Endothelial cell of umbilical vein (primary cell): ENCODE measurements at regions not wholly inside any gene's neighbourhood (a gene's known extent, or its start where the extent isn't known, plus 50 kb on each side); places are given as distances from the start of the nearest gene placed in this dataset.

Experiments
- BruUV-seq: library from RNA; stranded (reverse); fragments of 400-500 nt; replicated peaks from 2 replicates; lab custom pipeline; 2021; lab: Mats Ljungman, UMichigan
- CTCF ChIA-PET: fragments of 300-600, 350-600 bp; sonication (Branson Sonifier 250); formaldehyde crosslinking; loops from one replicate; lab custom pipeline; 2021; ENCODE audit warnings: antibody characterized with exemption, inconsistent platforms; lab: Charles Lee
- POLR2A ChIA-PET: fragments of 300-600, 350-600 bp; sonication (Branson Sonifier 250); formaldehyde crosslinking; loops from one replicate; lab custom pipeline; 2021; ENCODE audit warnings: antibody characterized with exemption, inconsistent platforms; lab: Charles Lee
- DNase-seq: peaks from one replicate; pipeline ENCODE4 v3.0.0-alpha.2; 2011; ENCODE audit warnings: low read depth, low spot score
- FAIRE-seq: peaks from 2 replicates; lab custom pipeline; 2011; peaks lifted over from hg19 to GRCh38; lab: Jason Lieb, UNC
- H2AFZ ChIP-seq: 2 replicates; pipeline ENCODE4 v1.6.0; 2012; ENCODE audit warnings: low read depth, low read length, control low read depth, inconsistent platforms
- H3K27ac ChIP-seq: 2 replicates; pipeline ENCODE4 v1.5.1; 2011; ENCODE audit warnings: low read depth, mild to moderate bottlenecking, control low read depth, low read length, moderate library complexity; ENCODE audit not compliant: insufficient read depth
- H3K27me3 ChIP-seq, 2 experiments: 2 replicates each; pipeline versions ENCODE4 v1.6.0 to v1.6.1; 2011; ENCODE audit warnings: low read length in 2 of 2, mixed read lengths in 1 of 2; ENCODE audit not compliant: control insufficient read depth in 2 of 2, insufficient read depth in 2 of 2
- H3K36me3 ChIP-seq, 2 experiments: 2 replicates in 1 of 2; 3 replicates in 1 of 2; pipeline ENCODE4 v1.5.1; 2011; ENCODE audit warnings: low read length in 2 of 2, mild to moderate bottlenecking in 1 of 2, moderate library complexity in 1 of 2; ENCODE audit not compliant: control insufficient read depth in 2 of 2, insufficient read depth in 2 of 2; ENCODE audit errors: extremely low read depth in 1 of 2
- H3K4me1 ChIP-seq: 3 replicates; pipeline ENCODE4 v1.5.1; 2011; ENCODE audit warnings: mild to moderate bottlenecking, low read length; ENCODE audit not compliant: control insufficient read depth, insufficient read depth; ENCODE audit errors: extremely low read depth
- H3K4me2 ChIP-seq: 2 replicates; pipeline ENCODE4 v1.6.1; 2011; ENCODE audit warnings: low read length, control low read depth, mixed read lengths; ENCODE audit not compliant: insufficient read depth
- H3K4me3 ChIP-seq, 3 experiments: fragments of 200-600 bp in 1 of 3; sonication (generic), shearing (Covaris generic) in 1 of 3; replicated peaks in 1 of 3; 2 replicates each; pipeline ENCODE4 v1.5.1; 2011 to 2016; ENCODE audit warnings: control low read depth in 3 of 3, low read length in 3 of 3, mild to moderate bottlenecking in 2 of 3, inconsistent platforms in 1 of 3, low read depth in 1 of 3, moderate library complexity in 1 of 3; ENCODE audit not compliant: insufficient read depth in 1 of 3
- H3K79me2 ChIP-seq: 2 replicates; pipeline ENCODE4 v1.6.0; 2012; ENCODE audit warnings: low read length, inconsistent platforms; ENCODE audit not compliant: control insufficient read depth, insufficient read depth
- H3K9ac ChIP-seq: replicated peaks from 2 replicates; pipeline ENCODE3; 2011; ENCODE audit warnings: low read length, control low read depth; ENCODE audit not compliant: insufficient read depth; ENCODE audit errors: extremely low read depth
- H3K9me1 ChIP-seq: replicated peaks from 3 replicates; pipeline ENCODE4 v1.6.0; 2011; ENCODE audit warnings: mild to moderate bottlenecking, low read length; ENCODE audit not compliant: control insufficient read depth, insufficient read depth; ENCODE audit errors: extremely low read depth
- H3K9me3 ChIP-seq: replicated peaks from 2 replicates; pipeline ENCODE4 v1.5.1; 2012; ENCODE audit warnings: low read length, inconsistent platforms; ENCODE audit not compliant: control insufficient read depth, insufficient read depth
- H4K20me1 ChIP-seq: replicated peaks from 2 replicates; pipeline ENCODE3; 2011; ENCODE audit warnings: mild to moderate bottlenecking, low read length; ENCODE audit not compliant: control insufficient read depth, insufficient read depth; ENCODE audit errors: extremely low read depth
- GATA2 ChIP-seq: IDR thresholded peaks from 2 replicates; pipeline ENCODE4 v1.7.0; 2011; ENCODE audit warnings: low read depth, mild to moderate bottlenecking, moderate library complexity, mixed read lengths, low read length; ENCODE audit not compliant: insufficient read length, insufficient read depth
- JUN ChIP-seq: IDR thresholded peaks from 2 replicates; pipeline ENCODE4 v1.6.1; 2011; ENCODE audit warnings: borderline replicate concordance, low read depth; ENCODE audit not compliant: insufficient read length, insufficient read depth
- MYC ChIP-seq: IDR thresholded peaks from one replicate; pipeline ENCODE4 v1.6.1; 2011; ENCODE audit warnings: mild to moderate bottlenecking, low read depth, low read length
- POLR2A ChIP-seq: IDR thresholded peaks from 2 replicates; pipeline ENCODE4 v1.6.1; 2012; ENCODE audit warnings: low read depth, mild to moderate bottlenecking, control low read depth, low read length
- POLR2AphosphoS5 ChIP-seq: IDR thresholded peaks from 2 replicates; pipeline ENCODE4 v1.6.1; 2012; ENCODE audit warnings: low read depth, mild to moderate bottlenecking, control low read depth, low read length, moderate library complexity; ENCODE audit not compliant: insufficient read depth
- dilution Hi-C: fragments of 300-500 bp; cut with MboI; formaldehyde crosslinking; loops from one replicate; pipeline ENCODE4 v1.15.0; 2019; ENCODE audit warnings: low sequenced_read_pairs; ENCODE audit not compliant: extremely low pct_ligation_motif_present
- intact Hi-C: fragments of 100-400 bp; cut with micrococcal nuclease; formaldehyde crosslinking; loops from one replicate; pipeline ENCODE4 v1.10.0; 2022

- BruUV-seq, result no TSS peak
- TF ChIP-seq POLR2AphosphoS5 (no peak), GATA2 (no peak), MYC (no peak), POLR2A (no peak)
- Histone ChIP-seq H3K9me3 (peaks cover 13% of the 10 kb centered on the region), H3K4me3 (no peak overlapping the region), H3K27ac (no peak overlapping the region), H2AFZ (no peak overlapping the region), H3K79me2 (no peaks in the 10 kb centered on the region), H3K9me1 (no peaks in the 10 kb centered on the region), H3K9ac (no peak overlapping the region), H3K4me2 (no peak overlapping the region), H3K4me1 (no peaks in the 10 kb centered on the region), H3K36me3 (no peaks in the 10 kb centered on the region), H3K27me3 (no peaks in the 10 kb centered on the region), H4K20me1 (no peaks in the 10 kb centered on the region)
- no peak for DNase-seq
- dilution Hi-C loops, result no loop called here
- no peak for FAIRE-seq
- CTCF ChIA-PET, result no interaction called here
- intact Hi-C loops, result no loop called here
- POLR2A ChIA-PET, result no interaction called here
Measured at GRCh38 chr22:48941033-48941902, 886.4 kb downstream of the BRD1 start.

GRCh38 chr22:48940266-48941032, 887.2 kb downstream of the BRD1 start:
- no peaks in the 10 kb centered on the region for H3K9me1 ChIP-seq
- TF ChIP-seq JUN, result no peak
- H3K36me3 ChIP-seq, result no peaks in the 10 kb centered on the region
- dilution Hi-C loops, result no loop called here
- no peak overlapping the region for H3K27ac ChIP-seq
- H2AFZ ChIP-seq, result no peak overlapping the region
- no peak overlapping the region for H3K4me3 ChIP-seq
- no peaks in the 10 kb centered on the region for H3K79me2 ChIP-seq
- no peaks in the 10 kb centered on the region for H3K4me1 ChIP-seq
- BruUV-seq, result no TSS peak
- no peaks in the 10 kb centered on the region for H3K27me3 ChIP-seq
- no peak overlapping the region for H3K9ac ChIP-seq
- H3K4me2 ChIP-seq, result no peak overlapping the region
- ChIA-PET CTCF (no interaction called here), POLR2A (no interaction called here)
- no peaks in the 10 kb centered on the region for H4K20me1 ChIP-seq
- intact Hi-C loops, result no loop called here
- H3K9me3 ChIP-seq, result peaks cover 9% of the 10 kb centered on the region
- DNase-seq, result no peak
- no peak for FAIRE-seq
